ENCODE measurements at regions not wholly inside any gene's neighbourhood (a gene's known extent, or its start where the extent isn't known, plus 50 kb on each side); places are given as distances from the start of the nearest gene placed in this dataset.

- TF ChIP-seq TAF1 (IDR thresholded peaks at IDR 0.05; ENCODE audit: low read depth, low read length) (no peak), POLR2A (IDR thresholded peaks at IDR 0.05; ENCODE audit: low read depth, low read length) (no peak)
These were observed 138.9 kb upstream of the COBL start for GRCh38 chr7:51455513-51455912.
